Renal cortex interstitium (tissue), 11 donors: ENCODE measurements at regions not wholly inside any gene's neighbourhood (a gene's known extent, or its start where the extent isn't known, plus 50 kb on each side); places are given as distances from the start of the nearest gene placed in this dataset.
"Not testable (repeated sequence)": the region's sequence is repeated elsewhere in the genome, so short reads cannot be mapped to it uniquely, and the experiment has no call there.

Experiments used
- DNase-seq, 11 donors: peaks; one replicate each; pipeline ENCODE4 v3.0.0-alpha.2; 2013; ENCODE audit warnings: low read depth in 9 of 11, low spot score in 4 of 11; ENCODE audit errors: extremely low read depth in 1 of 11

DNA sequence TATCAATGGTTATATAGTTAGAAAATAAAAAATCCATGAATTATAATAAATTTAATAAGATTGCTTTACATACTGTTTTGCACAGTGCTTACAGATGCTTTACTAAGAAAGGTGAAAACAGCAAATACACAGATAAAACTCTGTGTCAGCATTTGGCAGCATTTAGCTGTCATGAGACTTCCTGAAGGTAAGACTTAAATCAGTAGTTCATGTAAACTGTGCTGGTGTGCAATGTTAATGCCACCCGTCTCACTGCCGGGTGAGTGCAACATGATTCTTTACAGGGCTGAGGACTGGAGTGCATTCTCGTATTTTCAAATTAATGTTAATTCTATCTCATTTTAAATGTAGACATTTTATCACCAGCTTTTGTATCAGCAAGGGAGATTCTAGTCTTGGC is 326.2 kb upstream of the POT1 start:
- DNase-seq, result peak in 4 of 11 donors; percentile 3 to 4 (median 4)

DNA sequence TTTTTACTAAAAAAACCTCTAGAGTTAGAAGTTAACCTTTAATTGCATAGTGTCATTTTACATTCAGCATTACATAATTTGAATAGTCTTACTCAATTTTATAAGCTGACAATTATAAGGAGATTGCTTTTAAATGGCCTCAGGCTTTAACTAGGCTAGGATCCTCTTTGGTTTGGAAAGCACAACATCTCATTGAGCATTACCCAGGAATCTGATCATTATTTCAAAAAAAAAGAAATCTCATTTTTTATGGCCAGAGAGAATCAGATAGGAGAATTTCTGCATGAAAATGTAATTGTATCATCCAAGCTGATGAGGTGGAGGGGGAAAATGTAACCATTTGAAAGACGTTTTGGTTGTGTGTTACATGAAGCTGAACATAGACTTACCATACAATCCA is 324.9 kb upstream of the POT1 start:
- DNase-seq, result no peak

DNA sequence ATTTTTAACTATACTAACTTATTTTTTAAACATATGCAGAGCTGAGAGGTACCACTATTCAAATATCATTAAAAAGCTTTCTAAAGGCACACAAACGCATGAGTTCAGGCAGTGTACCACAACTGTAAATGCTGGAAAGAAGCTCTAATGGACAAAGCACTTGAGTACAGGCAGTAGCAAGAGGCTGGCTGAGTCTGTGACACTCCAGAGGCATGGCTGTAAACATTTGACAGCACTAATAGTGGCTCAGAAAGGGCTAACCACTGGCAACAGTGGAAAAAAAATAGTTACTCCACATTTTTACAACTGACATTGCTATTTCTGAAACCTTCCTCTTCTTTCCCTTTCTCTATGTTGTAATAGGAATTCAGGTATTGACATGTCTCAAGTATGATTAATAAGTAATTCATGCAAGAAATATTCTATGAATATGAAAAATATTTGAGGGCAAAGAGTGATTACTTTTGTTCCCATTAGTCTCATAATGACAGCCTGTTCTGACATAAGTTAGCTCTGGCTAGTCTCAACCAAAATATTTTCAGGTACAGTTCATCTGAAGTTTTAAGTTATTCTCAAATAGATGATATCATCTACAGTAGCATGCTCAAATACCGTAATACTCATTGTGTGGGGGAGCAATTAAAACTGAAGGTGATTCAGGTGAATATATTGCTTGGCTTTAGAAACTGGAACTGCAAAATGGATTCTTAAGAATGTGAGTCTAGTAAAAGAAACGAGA is 324.0 kb upstream of the POT1 start:
- DNase-seq, result no peak

DNA sequence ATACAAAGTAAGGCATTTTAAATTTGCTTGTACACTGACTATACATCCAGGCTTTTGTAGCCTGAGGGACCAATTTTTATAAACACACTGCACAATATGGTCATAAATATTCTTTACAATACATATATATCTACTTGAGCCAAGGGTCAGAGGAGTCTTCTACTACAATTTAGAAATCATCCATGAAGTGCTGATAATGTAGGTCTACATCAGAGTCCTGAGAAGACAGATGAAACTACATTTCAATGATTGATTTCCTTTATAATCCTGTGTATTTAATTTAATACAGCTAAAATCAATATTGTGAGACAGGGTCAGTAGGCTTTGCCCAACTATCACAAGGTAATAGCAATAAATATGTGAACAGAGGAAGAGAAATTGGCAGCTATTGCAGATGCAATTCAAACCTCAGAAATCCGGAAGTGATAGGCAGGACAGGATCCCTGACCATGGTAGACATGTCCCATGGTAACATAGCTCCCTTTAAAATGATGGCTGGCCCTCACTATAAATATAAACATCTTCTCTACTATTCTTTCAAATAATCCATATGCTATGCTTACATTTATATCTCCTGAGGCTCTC is 318.0 kb upstream of the POT1 start:
- no peak for DNase-seq

DNA sequence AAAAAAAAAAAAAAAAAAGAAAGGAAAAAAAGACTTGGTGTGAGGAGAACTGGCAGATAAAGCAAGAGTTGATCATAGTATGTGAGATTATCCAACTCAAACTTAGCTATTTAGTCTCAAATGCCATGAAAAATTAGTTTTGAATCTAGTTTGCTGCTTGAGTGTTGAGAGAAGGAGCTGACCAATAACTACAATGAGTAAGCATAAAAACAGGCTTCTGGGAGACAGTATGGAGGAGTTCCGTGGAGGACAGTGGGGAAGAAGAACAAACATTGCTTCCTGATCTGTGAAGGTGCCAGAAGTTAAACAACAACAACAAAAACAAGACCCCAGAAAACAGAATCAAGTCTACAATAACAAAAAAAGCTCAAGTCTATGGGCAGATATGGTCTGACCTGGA is 317.1 kb upstream of the POT1 start:
- DNase-seq, result no peak

DNA sequence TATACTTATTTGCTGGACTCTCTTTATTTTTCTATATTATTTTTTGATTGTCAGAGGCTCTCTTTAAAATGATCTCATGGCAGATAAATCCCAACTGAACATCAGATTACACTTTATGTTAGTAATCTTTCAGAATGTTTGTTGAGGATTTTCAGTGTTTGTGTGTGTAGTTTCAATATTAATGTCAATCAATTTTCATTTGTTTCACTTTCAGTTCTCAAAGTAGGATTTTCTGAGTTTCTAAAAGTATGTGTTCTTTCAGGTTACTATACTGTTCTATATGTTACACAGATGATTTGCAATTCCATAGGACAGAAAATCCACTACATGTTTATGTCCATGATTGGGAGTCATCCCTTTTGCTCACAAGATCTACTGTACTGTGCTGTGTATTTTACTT is 311.9 kb upstream of the POT1 start:
- no peak for DNase-seq

DNA sequence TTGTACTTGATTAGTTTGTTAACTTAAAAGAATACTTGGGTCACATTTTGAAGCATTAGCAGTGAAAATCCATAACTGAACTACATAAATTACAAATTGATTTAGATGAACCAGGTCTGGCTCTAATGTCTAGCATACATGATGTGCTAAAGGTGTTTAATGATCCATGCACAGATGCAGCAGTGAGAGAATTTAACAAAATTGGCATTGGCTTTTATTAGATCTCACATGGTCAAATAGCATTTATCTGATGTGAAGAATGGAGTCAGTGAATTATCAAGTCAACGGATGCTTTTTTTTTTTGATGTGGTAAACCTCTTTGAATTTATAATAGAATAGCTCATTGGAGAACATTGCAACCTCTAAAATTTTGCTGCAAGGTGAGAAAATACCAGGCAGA is 293.0 kb upstream of the POT1 start:
- DNase-seq, result no peak

DNA sequence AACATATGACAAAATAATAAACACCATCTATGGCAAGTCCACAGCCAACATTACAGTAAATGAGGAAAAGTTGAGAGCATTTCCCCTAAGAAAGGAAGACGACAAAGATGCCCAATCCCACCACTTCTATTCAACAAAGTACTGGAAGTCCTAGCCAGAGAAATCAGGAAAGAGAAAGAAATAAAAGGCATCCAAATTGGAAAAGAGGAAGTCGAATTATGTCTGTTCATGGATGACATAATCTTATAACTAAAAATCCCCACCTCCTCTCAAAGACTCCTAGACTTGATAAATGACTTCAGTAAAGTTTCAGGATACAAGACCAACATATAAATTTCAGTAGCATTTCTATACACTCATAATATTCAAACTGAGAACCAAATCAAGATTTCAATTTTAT is 288.5 kb upstream of the POT1 start:
- DNase-seq, result no peak

DNA sequence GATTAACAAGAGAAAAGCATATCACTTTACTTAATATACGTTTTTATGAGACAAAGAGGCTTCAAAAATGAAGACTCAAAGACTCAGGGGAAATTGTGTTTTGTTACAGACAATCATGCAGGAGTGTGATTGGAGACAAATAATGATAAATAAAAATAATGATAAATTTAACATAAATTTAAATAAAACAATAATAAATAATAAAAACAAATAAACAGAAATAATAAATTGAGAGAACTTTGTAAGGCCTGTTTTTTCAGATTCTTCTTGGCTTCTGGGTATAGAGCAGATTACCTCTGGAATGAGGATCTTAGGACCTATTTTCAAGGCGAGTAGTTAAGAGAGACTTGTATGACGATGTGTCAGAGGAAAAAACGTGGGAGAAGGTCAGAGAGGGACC is 271.4 kb upstream of the POT1 start:
- no peak for DNase-seq

DNA sequence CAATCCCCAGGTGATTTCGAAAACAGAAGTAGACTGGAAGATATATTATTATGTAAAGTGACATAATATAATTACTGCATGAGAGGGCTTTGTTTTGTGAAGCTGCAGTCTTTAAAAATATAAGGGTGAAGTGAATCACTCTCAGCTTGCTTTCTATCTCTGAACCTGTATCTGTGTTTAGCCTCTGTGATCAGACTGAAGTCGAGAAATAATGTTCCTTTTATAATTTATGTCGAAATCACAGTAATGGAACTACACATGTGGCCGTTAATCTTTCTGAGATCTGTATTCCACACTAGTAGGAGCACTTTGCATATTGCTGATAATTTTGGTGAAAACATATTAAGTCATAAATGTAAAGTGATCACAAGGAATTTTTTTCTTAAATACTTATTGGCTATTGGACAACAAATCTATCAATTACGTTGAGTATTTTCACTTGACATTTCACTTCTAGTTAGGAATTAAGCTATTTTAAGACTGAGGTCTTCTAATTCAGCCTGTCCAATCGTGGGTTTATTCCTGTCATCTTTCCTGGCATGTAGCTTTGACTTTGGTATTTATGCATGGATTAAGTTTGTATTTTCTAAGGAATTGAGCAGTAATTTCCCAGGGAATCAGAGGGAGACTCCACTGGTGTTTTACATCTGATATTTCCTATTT is 268.2 kb upstream of the POT1 start:
- no peak for DNase-seq

DNA sequence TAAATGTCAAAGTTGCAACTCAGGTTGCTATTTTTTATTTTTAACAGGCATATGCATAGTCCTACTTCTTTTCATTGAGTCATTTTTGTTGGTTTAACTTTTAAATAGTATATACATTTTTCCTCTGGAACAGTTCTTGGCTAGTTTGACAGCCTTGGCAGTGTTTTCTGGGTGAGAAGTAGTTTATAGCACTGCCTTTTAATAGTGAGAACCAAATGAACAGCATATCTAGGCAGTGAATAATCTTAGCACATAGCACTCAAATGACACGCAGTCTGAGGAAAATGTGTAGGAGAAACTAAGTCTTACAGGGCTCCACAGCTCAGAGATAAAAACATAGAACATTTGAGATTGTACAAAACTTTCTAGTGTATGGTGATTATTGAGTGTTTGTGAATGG is 265.5 kb upstream of the POT1 start:
- no peak for DNase-seq

DNA sequence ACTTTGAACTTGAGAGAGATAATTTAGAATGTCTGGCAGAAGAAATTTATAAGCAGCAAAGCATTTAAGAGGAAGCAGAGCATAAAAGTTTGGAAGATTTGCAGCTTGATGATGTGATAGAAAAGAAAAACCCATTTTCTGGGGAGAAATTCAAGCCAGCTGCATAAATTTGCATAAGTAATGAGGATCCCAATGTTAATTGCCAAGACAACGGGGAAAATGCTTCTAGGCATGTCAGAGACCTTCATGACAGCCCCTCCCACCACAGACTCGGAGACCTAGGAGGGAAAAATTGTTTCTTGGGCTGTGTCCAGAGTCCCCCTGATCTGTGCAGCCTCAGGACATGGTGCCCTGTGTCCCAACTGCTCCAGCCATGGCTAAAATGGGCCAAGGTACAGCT is 263.6 kb upstream of the POT1 start:
- no peak for DNase-seq

DNA sequence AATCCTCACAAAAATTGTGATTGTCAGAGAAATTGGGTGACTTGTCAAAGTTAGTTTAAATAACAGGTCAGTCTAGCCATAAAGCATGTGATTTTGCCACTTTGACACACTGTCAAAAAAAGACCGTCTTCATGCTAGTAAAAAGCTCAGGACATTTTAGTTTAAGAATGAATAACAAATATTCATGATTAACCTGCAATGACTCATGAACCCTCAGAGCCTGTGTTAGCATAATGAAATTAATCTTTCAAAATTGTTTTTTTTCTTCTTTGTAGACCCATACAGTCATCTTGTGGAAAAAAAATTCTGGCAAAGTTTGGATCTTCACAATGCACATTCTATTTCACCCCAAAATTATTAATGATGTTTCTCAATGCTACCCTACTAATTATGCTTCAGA is 255.2 kb upstream of the POT1 start:
- DNase-seq, result no peak

DNA sequence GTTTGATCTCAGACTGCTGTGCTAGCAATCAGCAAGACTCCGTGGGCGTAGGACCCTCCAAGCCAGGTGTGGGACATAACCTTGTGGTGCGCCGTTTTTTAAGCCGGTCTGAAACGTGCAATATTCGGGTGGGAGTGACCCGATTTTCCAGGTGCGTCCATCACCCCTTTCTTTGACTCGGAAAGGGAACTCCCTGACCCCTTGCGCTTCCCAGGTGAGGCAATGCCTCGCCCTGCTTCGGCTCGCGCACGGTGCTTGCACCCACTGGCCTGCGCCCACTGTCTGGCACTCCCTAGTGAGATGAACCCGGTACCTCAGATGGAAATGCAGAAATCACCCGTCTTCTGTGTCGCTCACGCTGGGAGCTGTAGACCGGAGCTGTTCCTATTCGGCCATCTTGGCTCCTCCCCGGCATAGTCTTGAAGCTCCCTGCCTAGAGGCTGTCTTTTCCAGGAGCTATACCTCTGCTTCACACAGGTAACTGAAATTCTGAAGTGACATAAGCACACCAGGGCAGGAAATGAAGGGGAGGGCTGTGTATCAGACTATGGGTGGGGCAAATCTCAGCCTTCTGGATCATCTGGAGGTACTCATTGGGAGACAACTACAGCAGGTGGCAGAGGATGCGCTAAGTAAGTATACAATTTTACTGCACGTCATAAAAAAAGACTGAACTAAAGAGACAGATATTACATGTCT is 252.1 kb upstream of the POT1 start:
- not testable (repeated sequence) for DNase-seq

DNA sequence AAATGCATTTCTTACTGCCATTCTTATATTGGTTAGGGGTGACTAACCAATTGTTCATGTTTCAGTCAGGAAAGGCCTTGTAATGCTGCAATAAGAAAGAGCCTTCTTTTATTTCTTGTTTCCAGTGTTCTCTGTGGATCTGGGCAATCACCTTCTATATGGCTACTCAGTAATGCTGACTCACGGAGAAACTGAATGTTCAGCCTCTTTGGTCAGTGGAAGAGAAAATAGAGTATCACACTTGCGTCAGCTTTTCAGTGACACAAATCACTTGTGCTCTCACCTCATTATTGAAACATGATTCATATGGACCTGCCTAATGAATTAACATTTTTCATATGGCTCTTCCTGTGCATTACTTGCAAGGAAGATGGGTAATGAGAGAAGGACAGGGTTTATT is 243.9 kb upstream of the POT1 start:
- DNase-seq, result no peak

DNA sequence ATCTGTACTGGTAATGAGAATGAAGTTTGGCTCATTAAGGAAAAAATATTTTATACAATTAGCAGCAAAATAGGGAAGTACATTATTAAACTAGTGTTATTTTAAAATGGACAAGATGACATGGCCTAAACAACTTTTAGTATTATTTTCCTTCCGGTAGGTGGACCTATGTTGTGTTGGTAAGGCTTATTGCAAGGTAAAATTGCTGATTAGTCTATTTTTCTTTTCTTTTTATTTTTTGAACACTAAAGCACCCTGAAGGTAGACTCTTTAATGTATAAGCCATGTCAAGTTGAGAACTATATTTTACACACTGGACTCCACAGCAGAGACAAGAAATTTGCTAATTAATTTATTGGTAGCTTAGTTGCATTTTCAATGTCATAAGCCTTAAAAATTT is 239.5 kb upstream of the POT1 start:
- DNase-seq, result no peak

DNA sequence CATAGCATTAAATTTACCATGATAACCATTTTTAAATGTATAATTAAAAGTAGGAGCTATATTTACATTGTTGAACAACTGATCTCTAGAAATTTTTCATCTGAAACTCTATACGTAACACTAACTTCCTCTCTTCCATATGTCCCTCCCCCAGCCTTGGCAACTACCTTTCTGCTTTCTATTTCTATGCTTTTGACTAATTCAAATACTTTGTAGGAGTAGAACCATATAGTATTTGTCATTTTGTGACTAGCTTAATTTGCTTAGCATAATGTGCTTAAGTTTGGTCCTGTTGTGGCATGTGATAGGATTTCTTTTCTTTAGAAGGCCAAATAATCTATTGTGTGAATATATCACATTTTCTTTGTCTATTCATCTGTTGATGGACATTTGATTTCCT is 225.3 kb upstream of the POT1 start:
- no peak for DNase-seq

DNA sequence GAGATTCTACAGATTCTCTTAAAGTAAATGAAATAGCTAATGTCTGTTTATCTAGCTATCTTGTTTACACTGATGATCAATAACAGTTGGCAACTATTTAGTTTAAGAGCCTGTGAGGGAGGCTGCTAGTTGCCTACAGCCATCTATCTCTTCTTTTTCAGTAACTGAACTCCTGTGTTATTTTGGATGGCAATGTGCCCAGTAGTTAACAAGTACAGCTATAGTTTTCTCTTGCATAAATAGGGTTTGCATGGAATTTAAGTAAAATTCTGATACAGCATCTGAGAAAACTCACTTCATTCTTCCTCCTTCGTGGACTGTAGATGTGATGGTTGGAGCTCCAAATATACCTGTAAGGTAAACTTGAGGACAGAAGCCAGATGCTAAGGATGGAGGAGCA is 219.5 kb upstream of the POT1 start:
- DNase-seq, result peak in 1 of 11 donors; percentile 1

DNA sequence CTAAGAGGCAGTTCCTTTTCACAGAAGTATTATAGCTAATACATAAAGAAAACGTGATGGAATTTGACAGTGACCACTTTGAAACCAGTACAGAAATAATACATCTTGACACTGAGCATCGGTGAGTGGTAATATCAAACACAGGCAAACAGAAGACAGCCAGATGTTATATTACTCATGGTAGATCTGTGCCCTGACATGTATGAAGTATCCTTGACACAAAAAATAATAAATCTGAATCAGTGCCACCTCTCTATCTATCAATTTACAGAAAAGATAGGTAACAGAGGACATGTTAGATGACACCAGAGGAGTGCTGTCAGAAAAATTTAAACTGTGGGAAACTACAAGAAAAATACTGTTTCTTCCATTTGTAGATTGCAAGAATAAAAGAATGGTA is 217.4 kb upstream of the POT1 start:
- no peak for DNase-seq
